ENCODE measurements at regions not wholly inside any gene's neighbourhood (a gene's known extent, or its start where the extent isn't known, plus 50 kb on each side); places are given as distances from the start of the nearest gene placed in this dataset.

DNA sequence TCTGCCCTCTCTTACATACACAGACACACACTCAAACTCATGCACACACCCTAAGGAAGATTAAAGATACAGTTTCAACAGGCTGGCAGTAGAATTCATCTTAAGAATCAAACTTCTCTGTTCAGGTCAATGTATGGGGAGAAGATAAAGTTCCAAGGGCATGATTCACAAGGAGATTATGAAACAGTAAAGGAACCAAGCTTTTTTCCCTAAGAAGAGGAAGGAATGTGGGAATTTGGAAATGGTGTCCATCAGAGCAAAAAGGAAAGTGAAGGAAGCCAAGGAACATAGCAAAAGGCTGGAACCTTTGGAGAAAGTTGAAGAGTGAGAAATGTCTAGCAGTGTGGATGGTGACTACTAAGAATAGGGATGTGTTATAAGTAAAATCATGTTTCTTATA lies 191.0 kb upstream of the NPY2R start:
- TF ChIP-seq CTCF (IDR thresholded peaks at IDR 0.05; ENCODE audit: insufficient read depth, low read length, poor library complexity, severe bottlenecking) = no peak
- no peaks in the 10 kb centered on the region for H3K27me3 ChIP-seq (ENCODE audit: control insufficient read depth, insufficient read depth, low read length)

GRCh38 chr4:155025762-155026457 lies 182.5 kb upstream of the NPY2R start:
- Histone ChIP-seq H3K36me3 (ENCODE audit: control insufficient read depth, insufficient read depth, low read length) (no peaks in the 10 kb centered on the region), H3K27me3 (ENCODE audit: control insufficient read depth, insufficient read depth, low read length) (no peaks in the 10 kb centered on the region), H3K4me3 (ENCODE audit: low read depth, low read length) (no peak overlapping the region)
- DNase-seq (ENCODE audit: low read depth) = no peak
- TF ChIP-seq CTCF (IDR thresholded peaks at IDR 0.05; ENCODE audit: insufficient read depth, low read length, poor library complexity, severe bottlenecking) = peak; percentile 49

More for the DNA sequence above, 191.0 kb upstream of the NPY2R start:
- DNase-seq (ENCODE audit: low read depth) = no peak
- H3K4me3 ChIP-seq (ENCODE audit: low read depth, low read length) = no peak overlapping the region
- no peaks in the 10 kb centered on the region for H3K36me3 ChIP-seq (ENCODE audit: control insufficient read depth, insufficient read depth, low read length)

DNA sequence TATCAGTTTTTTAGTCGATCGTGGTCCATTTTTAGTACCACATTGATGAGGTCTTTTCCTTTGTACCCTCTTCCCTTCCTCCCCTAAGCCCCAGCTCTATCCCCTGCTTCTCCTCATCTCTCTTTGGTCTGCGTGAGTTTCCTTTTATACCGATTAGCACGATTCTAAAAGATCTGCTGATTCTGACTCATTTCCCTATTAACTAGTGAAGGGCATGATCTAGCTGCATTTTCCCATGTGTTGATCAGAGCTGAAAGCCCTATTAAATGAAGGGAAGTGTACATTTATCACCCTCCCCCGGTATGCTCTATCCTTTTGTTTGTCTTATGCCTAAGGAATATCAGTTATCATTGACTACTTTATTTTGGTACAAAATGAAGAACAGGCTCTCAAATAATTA lies 181.7 kb upstream of the NPY2R start:
- Histone ChIP-seq H3K36me3 (ENCODE audit: control insufficient read depth, insufficient read depth, low read length) (no peaks in the 10 kb centered on the region), H3K4me3 (ENCODE audit: low read depth, low read length) (no peak overlapping the region), H3K27me3 (ENCODE audit: control insufficient read depth, insufficient read depth, low read length) (no peaks in the 10 kb centered on the region)
- TF ChIP-seq CTCF (IDR thresholded peaks at IDR 0.05; ENCODE audit: insufficient read depth, low read length, poor library complexity, severe bottlenecking) = no peak
- no peak for DNase-seq (ENCODE audit: low read depth)

DNA sequence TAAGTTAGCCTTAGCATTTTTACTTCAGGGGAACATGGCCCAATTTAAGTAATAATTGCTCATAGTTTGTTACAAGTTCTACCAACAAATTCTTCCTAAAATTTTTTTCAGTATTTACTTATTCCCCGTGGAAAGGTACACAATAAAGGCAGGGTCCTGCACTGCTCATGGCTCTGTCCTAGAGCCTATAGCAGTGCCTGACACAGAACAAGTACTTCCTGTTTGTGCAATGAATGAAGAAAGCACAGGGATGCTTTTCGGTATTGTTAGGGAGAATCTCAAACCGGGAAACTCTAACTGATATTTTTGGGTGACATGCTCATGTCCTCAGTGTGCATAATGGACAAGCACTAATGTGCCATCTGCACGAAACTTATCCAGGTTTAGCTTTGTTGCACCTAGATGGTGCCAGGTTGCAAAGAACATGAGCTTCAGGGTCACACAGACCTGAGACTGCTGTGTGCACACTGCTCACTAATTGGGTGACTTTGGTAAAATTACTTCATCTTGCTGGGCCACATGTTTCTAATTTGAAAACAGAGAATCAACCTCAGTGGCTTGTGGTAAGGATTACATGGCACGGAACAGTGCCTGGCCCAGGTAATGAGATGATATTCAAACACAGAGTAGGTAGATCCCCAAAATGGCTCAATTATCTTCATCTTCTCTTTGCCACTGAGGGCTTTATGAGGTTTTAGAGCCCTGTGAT lies 175.8 kb upstream of the NPY2R start:
- no peak for DNase-seq (ENCODE audit: low read depth)

GRCh38 chr4:155033604-155034003 lies 174.8 kb upstream of the NPY2R start:
- no peak overlapping the region for H3K4me3 ChIP-seq (ENCODE audit: low read depth, low read length)
- H3K36me3 ChIP-seq (ENCODE audit: control insufficient read depth, insufficient read depth, low read length) = no peaks in the 10 kb centered on the region
- TF ChIP-seq CTCF (IDR thresholded peaks at IDR 0.05; ENCODE audit: insufficient read depth, low read length, poor library complexity, severe bottlenecking) = no peak
- DNase-seq (ENCODE audit: low read depth) = no peak
- H3K27me3 ChIP-seq (ENCODE audit: control insufficient read depth, insufficient read depth, low read length) = no peaks in the 10 kb centered on the region

More for the DNA sequence above, 175.8 kb upstream of the NPY2R start:
- no peak for TF ChIP-seq CTCF (IDR thresholded peaks at IDR 0.05; ENCODE audit: insufficient read depth, low read length, poor library complexity, severe bottlenecking)
- Histone ChIP-seq H3K27me3 (ENCODE audit: control insufficient read depth, insufficient read depth, low read length) (no peaks in the 10 kb centered on the region), H3K36me3 (ENCODE audit: control insufficient read depth, insufficient read depth, low read length) (no peaks in the 10 kb centered on the region), H3K4me3 (ENCODE audit: low read depth, low read length) (no peak overlapping the region)
